ENCODE measurements at regions not wholly inside any gene's neighbourhood (a gene's known extent, or its start where the extent isn't known, plus 50 kb on each side); places are given as distances from the start of the nearest gene placed in this dataset.

GRCh38 chr3:106183762-106184391, 315.1 kb upstream of the CBLB start:
- TF ChIP-seq CTCF (conservative IDR thresholded peaks at IDR 0.05; ENCODE audit: low read length) (no peak), EZH2phosphoT487 (IDR thresholded peaks at IDR 0.05; ENCODE audit: borderline replicate concordance) (no peak)
